NCI-H82 treated with DMSO at 0.1 percent for 48 hours (cell line): ENCODE measurements at regions not wholly inside any gene's neighbourhood (a gene's known extent, or its start where the extent isn't known, plus 50 kb on each side); places are given as distances from the start of the nearest gene placed in this dataset.

Experiments
- DNase-seq: peaks from one replicate; lab custom pipeline; 2025; ENCODE audit not compliant: unreplicated experiment; lab: John Stamatoyannopoulos, UW

DNA sequence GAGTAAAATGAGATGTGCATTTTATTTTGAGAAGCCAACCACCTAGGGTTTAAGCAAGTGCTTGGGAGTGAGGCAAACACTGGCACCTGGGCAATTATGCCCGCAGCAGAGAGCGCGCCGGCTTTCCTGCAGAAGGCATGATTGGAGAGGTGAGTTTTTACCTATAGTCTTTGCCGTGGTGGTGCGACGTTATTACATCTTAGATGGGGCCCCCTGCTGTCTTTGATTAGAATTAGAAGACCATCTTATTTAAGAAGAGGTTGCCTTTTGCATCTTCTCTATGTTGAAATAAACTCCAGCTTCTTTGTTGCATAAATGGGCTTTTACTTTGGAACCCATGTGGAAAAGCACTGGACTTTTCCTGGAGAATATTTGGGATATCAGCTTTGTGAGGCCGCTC is 409.5 kb downstream of the GLRX3 start:
- no peak for DNase-seq

DNA sequence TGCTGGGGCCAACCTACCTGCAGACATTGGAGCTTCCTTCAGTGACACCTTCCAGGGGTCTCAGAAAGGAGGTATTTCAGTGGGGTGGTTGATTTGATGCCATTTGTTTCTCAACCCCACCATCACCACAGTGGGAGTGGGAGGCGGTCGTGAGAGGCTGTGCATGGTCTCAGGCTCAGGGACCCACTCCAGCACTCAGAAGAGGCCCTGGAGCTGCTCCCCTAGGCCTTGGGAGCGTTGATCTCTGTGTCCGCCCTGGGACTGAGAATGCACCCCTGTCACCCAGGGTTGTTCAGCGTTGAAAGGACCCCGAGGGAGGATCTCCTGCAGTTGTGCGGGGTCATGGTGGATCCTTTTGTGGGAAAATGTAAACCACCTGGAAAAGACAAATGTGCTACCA is 410.6 kb downstream of the GLRX3 start:
- DNase-seq, result no peak

DNA sequence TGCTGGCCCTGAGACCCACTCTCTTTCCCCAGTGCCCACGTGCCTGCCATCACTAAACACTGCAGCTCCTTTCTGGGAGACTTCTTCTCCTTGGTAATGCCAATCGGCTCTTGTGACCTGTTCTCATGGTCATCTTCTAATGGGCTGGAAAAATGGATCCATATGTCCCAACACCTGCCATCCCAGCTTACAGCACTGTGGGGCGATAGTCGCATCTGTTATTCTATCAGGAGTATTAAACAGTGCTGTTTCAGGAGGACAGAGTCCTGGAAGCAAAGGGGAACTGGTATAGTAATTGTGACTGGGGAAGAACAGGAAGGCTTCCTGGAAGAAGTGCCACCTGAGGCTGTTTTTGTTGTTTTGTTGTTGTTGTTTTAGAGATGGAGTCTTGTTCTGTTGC is 411.2 kb downstream of the GLRX3 start:
- no peak for DNase-seq

DNA sequence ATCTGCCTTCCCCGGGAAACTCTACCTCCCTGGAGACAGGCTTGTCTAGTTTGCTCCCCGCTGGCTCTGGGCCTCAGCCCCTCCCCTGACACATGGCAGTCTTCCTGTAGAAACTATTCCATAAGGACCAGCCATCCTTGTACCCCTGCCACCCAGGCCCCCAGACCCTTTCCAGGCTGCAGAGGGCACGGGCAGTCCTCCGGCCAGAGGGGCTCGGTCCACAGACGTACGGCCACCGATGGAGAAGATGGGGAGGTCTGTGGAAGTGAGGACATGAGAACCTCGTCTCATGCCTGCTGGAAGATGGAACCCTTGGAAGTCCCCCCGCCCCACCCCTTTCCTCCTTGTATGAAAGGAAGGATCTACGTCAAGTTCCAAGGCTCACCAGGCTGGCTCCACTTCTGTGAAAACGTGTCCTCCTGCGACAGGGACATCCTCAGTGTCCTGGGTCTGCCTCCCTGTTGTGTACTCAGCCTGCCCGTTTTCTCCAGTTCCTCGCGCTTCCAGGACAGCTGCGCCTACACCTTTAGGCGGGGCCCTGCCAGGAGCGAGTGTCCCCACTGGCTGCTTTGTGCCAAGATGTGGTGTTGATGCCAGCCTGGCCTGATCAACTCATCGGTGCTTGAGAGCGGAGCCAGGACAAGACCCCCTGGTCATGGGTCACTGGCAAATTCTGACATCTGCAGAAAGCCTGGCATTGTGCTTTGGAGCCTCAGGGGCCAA is 414.9 kb downstream of the GLRX3 start:
- DNase-seq, result no peak

DNA sequence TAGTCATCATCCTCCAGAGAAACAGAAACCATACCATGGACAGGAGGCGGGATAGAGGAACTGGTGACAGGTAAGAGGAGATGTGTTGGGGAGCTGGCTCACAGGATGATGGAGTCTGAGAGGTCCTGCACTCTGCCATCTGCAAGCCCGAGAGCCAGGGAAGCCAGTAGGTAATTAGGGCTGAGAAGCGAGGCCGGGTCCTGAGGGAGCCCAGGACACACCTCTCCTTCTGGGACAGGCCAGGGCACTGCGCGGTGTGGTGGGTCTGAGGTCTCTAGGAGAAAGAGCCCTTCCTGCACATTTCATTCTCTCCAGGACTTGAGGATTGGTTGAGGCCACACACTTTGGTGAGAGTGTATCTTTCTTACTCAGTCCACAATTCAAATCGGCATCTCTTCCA is 415.5 kb downstream of the GLRX3 start:
- no peak for DNase-seq

DNA sequence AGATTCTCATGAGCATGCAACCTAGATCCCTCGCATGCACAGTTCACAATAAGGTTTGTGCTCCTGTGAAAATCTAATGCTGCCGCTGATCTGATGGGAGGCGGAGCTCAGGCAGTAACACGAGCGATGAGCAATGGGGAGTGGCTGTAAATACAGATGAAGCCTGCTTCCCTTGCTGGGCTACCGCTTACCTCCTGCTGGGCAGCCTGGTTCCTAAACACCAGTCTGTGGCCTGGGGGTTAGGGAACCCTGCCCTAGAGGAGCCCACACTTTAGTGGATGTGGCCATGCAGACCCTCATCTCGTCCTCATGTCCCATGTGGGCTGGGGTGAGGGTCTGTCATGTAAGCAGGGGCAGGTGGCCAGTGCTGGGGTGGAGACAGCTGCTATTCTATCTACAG is 417.6 kb downstream of the GLRX3 start:
- peak; percentile 20 for DNase-seq

DNA sequence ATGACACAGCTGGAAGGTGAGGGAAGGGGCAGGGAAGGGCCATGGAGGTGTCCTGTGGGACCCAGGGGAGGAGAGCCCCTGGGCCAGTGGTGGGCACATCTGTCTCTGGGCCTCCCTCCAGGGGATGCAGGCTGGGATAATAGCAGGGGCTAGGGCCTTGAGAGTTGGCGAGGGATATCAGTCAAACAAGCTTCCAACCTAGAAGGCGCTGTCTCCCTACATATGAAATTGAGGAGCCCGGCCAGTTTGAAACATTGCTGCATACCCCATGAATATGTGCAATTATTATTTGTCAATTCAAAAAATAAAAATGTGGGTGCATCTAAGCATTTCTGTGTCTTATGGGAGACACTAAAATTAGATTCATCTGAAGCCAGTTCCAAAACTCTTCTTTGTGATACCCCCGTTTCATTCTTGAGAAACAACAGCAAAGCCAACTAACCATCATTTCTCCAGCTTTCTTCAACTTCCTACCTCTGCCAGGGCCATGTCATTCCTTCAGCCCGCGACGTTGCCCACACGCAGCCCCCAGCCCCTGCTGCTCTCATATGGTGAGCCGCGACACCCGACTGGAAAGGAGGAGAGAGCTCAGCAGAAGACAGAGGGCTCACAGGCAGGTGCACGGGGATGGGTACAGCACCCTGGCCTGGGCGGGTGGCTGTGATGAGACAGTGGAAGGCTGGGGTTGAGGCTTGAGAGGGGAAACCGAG is 418.7 kb downstream of the GLRX3 start:
- no peak for DNase-seq

DNA sequence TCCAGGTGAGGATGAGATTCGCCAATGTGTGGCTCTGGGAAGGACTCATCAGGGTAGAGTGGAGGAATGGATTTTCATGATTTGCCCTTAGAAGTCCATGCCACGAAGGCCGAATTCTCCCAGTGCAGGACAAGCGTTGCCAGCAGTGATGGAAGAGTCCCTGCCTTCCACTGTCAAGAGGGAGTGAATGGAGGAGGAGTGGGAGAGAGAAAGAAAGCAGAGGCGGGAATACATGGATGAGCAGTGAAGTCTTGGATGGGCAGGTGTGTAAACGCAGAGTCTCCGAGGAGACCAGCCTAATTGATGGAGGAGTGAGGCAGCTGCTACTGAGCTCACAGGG is 419.2 kb downstream of the GLRX3 start:
- no peak for DNase-seq

DNA sequence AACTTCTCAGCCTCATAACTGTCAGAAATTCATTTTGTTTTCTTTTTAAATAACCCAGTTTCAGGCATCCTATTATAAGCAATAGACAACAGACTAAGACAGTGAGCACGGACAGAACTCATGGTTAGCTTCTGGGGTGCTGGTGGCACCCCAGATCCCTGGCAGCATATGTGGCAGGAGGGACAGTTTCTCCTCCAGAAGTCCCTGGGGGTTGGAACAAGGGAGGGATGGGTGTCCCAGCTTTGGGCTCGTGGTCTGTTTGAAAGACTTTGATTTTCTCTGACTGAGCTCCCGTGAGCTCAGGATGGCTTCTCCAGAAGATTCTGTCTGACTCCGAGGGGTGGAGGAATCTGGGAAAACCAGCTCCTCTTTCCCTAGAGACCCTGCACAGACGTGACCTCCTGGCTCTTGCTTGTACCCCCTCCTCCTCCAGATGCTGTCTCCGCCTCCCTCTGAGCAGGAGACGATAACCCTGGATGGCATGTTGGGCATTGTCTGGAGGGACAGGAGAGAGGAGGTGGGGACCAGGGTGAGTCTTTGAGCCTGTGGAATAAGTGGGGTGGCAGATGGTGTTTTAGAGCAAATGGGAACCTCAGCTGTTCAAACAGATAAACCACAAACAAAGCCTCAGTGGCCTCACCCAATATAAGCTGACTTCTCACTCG is 421.1 kb downstream of the GLRX3 start:
- peak; percentile 61 for DNase-seq

DNA sequence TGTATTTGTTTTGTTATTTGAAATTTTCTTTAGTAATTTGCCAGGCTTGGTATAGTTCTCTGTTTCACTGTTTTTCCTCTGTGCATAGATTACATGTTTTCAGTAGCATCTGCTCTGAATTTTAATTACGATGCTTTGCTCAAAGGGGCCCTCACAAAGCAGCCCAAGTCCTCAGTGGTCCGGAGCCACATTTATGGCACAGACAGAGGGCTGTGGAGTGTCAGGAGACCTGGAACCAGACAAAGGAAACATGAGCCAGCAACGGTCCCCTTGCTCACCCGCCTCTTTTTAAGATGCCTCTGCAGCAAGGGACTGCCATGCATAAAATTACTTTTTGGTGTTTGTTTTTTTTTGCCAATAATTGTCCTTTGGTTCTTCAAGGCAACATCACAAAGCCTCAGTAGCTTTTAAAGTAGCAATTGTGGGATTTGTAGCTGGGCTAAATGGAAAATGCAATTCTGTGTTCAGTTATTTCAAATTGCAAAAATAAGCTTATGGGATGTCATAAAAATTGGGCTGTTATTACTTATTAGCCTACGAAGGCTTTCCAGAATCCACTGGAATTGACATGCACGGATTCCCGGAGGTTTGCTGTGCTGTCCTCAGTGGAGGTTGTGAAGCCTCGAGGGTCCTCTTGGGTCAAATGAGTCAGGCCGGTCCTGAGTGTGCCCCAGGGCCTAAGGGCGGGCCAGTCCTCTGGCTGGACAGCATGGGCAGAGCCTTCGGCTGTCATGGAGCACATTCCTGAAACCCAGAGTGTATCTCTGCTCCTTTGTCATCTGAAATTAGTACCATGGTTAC is 422.8 kb downstream of the GLRX3 start:
- no peak for DNase-seq

DNA sequence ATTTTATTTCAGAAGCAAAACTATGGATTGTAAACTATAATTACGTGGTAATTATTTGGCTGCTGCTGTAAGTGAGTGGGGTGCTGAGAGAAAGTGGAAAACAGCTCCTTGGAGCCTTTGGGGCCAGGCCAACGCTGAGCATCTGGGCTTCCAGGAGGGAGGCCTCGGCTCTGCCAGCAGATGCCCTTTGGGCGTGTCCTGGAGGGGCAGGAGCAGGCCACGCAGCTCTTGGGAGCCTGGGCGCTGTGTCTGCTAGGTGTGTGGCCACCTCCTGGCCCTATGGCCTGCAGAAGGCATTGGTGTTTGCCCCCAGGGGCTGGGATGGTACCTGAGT is 423.3 kb downstream of the GLRX3 start:
- no peak for DNase-seq

DNA sequence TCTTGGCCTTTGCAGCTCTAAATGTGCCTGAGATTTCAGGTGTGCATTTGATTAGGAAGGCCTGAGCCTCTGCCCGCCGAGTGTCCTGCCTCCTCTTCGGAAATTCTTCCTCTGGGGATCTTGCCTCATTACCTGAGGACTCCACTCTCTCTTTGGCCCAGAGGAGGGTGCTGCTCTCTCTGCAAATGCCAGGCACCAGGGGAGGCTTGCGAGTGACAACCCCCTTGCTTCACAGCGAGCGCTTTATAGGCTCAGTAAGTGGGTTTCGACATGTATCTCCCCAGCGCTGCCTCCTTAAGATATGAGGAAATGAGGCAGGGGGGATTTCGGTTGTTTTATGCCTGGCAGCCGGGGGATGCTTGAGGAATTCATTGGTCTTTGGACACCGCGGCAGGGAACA is 423.9 kb downstream of the GLRX3 start:
- DNase-seq, result no peak

DNA sequence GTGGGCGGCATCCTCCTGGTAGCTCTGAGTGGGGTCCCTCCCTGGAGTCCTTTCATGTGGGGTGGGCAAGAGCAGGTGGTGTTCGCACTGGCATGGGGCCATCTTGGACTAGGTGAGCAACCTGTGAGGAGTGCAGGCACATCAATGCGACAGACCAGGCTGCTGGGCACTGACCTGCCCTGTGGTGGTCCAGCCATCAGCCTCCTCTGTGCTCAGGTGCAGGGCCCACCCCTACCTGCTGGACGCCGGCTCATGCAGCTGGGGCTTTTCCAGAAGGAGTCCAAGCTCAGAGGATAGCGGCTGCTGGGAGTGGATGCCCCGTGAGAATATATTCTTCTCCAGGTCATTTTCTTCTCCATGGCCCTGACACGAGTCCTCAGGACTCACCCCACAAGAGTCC is 424.4 kb downstream of the GLRX3 start:
- no peak for DNase-seq

DNA sequence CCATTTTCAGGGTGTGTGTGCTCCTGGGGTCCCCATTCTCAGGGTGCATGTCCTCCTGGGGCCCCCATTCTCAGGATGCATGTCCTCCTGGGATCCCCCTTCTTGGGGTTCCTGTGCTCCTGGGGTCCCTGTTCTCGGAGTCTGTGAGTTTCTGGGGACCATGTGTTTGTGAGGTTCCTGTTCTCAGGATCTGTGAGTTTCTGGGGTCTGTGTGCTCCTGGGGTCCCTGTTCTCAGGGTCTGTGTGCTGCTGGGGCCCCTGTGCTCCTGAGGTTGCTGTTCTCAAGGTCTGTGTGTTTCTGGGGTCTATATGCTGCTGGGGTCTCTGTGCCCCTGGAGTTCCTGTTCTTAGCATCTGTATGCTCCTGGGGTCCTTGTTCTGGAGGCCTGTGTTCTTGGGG is 425.5 kb downstream of the GLRX3 start:
- no peak for DNase-seq

DNA sequence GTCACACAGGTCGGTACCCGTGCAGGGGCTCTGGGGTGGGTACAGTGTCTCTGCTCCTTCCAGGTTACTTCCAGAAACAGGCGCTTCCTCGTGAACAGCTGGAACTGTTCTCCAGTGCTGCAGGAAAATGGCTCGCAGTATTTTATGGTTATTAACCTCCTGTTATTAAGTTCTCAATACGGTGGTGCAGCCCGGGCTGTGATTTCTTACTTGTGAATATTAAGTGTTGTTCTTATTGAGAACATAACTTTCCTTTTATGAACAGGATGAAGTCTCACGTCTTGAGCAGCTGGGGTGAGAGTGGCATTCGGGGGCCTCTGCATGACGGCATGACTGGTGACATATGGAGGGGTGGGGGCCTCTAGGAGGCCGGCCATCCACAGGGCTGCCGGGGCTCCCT is 430.8 kb downstream of the GLRX3 start:
- DNase-seq, result no peak

DNA sequence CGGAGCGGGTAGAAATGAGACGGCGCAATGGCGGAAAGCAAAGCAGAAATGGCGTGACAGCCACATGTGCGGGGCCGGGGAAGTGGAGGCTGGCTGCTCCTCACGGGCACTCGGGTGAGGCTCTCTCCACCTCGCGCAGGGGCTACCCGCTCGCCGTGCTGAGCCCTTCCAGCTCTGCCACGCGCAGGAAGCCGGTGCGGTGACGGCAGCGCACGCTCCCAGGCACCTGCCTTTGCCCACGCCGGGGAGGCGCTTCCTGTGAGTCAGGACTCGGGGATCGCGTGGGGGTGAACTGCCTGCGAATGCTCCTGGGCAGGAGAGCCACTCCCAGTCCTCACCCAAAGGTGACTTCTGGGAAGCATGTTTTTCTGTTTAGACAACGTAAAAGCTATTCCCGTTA is 431.2 kb downstream of the GLRX3 start:
- no peak for DNase-seq

DNA sequence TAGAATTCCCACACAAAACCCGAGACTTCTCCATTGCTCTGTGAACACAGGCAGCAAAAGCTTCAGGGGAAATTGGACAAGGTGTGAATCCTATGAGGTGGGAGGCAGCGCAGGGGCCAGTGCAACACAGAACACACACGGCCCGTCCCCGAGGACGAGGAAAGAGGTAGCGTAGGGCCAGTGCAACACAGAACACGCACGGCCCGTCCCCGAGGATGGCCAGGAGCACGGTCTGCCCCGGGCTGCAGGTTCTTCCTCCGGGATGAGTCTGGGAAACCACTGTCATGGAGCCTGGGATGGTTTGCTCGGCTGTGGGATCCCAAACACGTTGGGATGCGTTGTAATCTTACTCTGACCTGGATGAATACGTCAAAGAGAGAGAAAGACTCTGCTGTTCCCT is 432.1 kb downstream of the GLRX3 start:
- DNase-seq, result no peak

DNA sequence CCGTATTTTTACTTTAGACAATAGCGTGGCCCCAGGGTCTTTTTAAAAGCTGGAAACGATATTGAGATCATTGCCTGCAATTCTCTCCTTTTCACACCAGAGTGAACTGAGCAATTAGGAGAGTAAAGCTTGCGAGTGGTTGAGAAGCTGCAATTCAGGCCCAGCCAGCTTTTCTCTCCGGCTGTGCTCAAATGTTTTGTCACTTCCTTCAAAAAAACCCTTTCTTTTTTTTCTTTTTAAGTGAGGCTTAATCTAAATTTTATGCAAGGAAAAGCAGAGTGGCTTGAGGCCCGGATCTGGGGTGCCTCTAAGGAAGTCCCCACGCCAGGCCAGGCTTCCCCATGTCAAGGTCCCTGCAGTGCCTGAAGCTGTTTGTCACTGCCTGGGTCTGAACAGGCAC is 433.9 kb downstream of the GLRX3 start:
- DNase-seq, result no peak

DNA sequence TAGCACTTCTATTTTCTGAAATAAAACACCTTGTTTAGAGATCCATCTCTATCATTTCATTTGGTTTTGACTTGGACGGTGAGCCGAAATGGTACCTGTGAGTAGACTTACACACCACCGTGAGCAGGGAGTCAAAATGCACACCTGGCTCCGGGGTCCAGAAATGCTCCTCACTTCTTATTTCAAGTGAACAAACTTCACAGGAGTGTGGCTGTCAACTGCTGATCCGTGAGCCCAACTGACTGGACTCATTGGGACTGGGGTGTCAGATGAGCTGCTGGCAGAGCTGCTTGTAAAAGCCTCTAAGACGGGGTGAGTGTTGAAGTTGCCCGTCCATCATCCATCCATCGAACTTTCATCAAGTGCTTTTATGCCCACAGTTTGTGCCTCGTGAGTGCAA is 435.5 kb downstream of the GLRX3 start:
- DNase-seq, result no peak

DNA sequence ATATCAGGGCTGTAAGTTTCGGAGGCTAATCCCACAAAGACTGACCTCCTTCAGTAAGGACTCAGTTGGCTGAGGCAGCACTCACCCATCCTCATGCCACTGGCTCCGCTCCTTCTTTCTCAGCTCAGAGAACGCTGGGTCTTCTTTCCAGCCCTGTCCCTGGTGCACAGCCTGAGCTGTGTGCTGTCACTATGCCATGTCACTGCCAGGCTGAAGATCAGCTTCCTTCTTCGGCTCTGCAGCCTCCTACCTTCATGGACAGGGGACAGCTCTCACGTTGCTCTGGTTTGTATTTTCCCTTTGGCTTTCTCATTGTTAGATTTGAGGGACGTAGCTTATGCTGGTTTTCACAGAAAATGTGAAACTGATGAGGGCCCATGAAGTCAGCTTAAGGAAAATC is 437.3 kb downstream of the GLRX3 start:
- DNase-seq, result no peak

DNA sequence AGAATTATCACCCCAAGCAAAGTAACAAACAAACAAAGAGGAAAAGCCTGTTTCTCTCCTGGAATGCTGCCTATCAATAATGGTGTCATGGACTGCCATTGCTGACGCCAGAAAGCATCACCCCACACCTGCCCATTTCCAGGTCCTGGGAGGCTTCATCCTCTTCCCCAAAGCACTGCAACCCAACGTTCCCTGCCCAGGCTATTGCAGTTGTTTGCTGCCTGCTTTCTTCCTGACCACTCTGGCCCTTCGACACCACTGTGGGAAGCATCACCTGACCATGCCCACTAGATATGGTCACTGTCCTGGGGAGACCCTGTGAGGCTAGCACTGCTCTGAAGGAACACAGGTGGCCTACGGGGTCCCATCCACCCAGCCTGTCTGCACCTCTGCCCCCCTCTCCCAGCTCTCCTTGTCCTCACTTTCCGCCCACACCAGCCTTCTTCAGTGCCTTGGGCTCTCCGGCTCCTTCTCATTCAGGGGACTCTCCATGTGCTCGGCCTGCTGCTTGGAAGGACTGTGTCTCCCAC is 439.6 kb downstream of the GLRX3 start:
- no peak for DNase-seq

DNA sequence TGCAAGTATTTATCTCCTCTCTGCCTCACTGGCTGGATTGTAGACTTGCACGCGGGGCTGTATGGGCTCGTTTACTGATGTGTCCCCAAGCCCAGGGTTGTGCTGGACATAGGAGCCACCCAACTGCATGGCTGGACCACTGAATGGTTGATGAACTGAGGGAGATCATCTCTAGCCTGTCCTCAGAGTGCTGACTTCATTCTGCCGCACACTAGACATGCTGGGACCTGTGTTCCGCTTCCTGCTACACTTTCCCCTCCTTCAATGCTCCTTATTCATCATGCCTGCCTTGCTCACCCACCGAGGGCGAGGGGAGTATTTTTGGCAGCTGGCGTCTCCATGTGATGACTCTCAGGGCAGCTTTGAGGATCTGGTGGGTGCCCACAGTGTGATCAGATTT is 440.2 kb downstream of the GLRX3 start:
- DNase-seq, result no peak
